H9 (cell line): ENCODE measurements at regions not wholly inside any gene's neighbourhood (a gene's known extent, or its start where the extent isn't known, plus 50 kb on each side); places are given as distances from the start of the nearest gene placed in this dataset.

ENCODE experiments used
- DNase-seq: peaks from one replicate; pipeline ENCODE4 v3.0.0-alpha.2; 2017
- H2AFZ ChIP-seq: one replicate; pipeline ENCODE4 v1.6.1; 2013; ENCODE audit warnings: mild to moderate bottlenecking, low read length, control low read depth, moderate library complexity
- H2AK5ac ChIP-seq: 2 replicates; pipeline ENCODE4 v1.6.1; 2013; ENCODE audit warnings: low read length, control low read depth, mixed read lengths; ENCODE audit not compliant: insufficient read length
- H2BK120ac ChIP-seq: one replicate; pipeline ENCODE4 v1.6.1; 2013; ENCODE audit warnings: low read depth, mild to moderate bottlenecking, low read length, control low read depth, inconsistent platforms; ENCODE audit not compliant: poor library complexity, severe bottlenecking
- H2BK12ac ChIP-seq: 2 replicates; pipeline ENCODE4 v1.6.1; 2013; ENCODE audit warnings: low read length, control low read depth, mixed read lengths, low read depth; ENCODE audit not compliant: insufficient read length
- H2BK15ac ChIP-seq: 2 replicates; pipeline ENCODE4 v1.6.1; 2013; ENCODE audit warnings: low read depth, low read length, control low read depth
- H2BK20ac ChIP-seq: one replicate; pipeline ENCODE4 v1.6.1; 2013; ENCODE audit warnings: low read depth, mild to moderate bottlenecking, low read length, control low read depth, inconsistent platforms; ENCODE audit not compliant: poor library complexity, severe bottlenecking
- H2BK5ac ChIP-seq: 2 replicates; pipeline ENCODE4 v1.6.1; 2013; ENCODE audit warnings: low read length, control low read depth, mixed read lengths; ENCODE audit not compliant: insufficient read length
- H3K14ac ChIP-seq: 2 replicates; pipeline ENCODE4 v1.6.1; 2013; ENCODE audit warnings: low read length, control low read depth; ENCODE audit not compliant: insufficient read depth
- H3K18ac ChIP-seq: 2 replicates; pipeline ENCODE4 v1.6.1; 2013; ENCODE audit warnings: low read depth, mild to moderate bottlenecking, mixed read lengths, low read length, control low read depth; ENCODE audit not compliant: insufficient read length
- H3K23ac ChIP-seq: 2 replicates; pipeline ENCODE4 v1.6.1; 2013; ENCODE audit warnings: low read length, control low read depth, mixed read lengths, low read depth; ENCODE audit not compliant: insufficient read length
- H3K23me2 ChIP-seq: 2 replicates; pipeline ENCODE4 v1.6.1; 2013; ENCODE audit warnings: low read depth, mild to moderate bottlenecking, mixed read lengths, low read length, control low read depth; ENCODE audit not compliant: insufficient read length, poor library complexity, severe bottlenecking
- H3K27ac ChIP-seq: 2 replicates; pipeline ENCODE4 v1.5.1; 2013; ENCODE audit warnings: low read length, control low read depth, mixed read lengths, low read depth; ENCODE audit not compliant: insufficient read length
- H3K27me3 ChIP-seq: 2 replicates; pipeline ENCODE4 v1.6.1; 2013; ENCODE audit warnings: low read length, control low read depth, inconsistent platforms; ENCODE audit not compliant: insufficient read depth
- H3K4ac ChIP-seq: 2 replicates; pipeline ENCODE4 v1.6.1; 2013; ENCODE audit warnings: low read depth, mild to moderate bottlenecking, control low read depth, inconsistent platforms, low read length, moderate library complexity
- H3K4me1 ChIP-seq: 2 replicates; pipeline ENCODE4 v1.6.1; 2013; ENCODE audit warnings: low read length, control low read depth, inconsistent platforms; ENCODE audit not compliant: insufficient read depth
- H3K4me2 ChIP-seq: 2 replicates; pipeline ENCODE4 v1.6.1; 2013; ENCODE audit warnings: low read length, control low read depth, mixed read lengths; ENCODE audit not compliant: insufficient read length, insufficient read depth
- H3K56ac ChIP-seq: 2 replicates; pipeline ENCODE4 v1.6.1; 2013; ENCODE audit warnings: low read depth, mild to moderate bottlenecking, mixed read lengths, low read length, control low read depth; ENCODE audit not compliant: insufficient read length
- H3K79me1 ChIP-seq: 2 replicates; pipeline ENCODE4 v1.6.1; 2013; ENCODE audit warnings: low read depth, mild to moderate bottlenecking, moderate library complexity, low read length, control low read depth, inconsistent platforms; ENCODE audit not compliant: insufficient read depth, poor library complexity, severe bottlenecking
- H3K79me2 ChIP-seq: 2 replicates; pipeline ENCODE4 v1.6.1; 2013; ENCODE audit warnings: low read length, control low read depth, inconsistent platforms; ENCODE audit not compliant: insufficient read depth
- H3K9ac ChIP-seq: 2 replicates; pipeline ENCODE4 v1.6.1; 2013; ENCODE audit warnings: low read length, control low read depth, mixed read lengths; ENCODE audit not compliant: insufficient read length; ENCODE audit errors: extremely low read depth
- H3K9me3 ChIP-seq: one replicate; pipeline ENCODE4 v1.6.1; 2013; ENCODE audit warnings: low read depth, low read length, inconsistent platforms; ENCODE audit not compliant: control insufficient read depth
- H3T11ph ChIP-seq: one replicate; pipeline ENCODE4 v1.6.1; 2013; ENCODE audit warnings: mild to moderate bottlenecking, low read length, control low read depth, inconsistent platforms
- H4K20me1 ChIP-seq: one replicate; pipeline ENCODE4 v1.6.1; 2013; ENCODE audit not compliant: control insufficient read depth, insufficient read length, insufficient read depth
- H4K5ac ChIP-seq: 2 replicates; pipeline ENCODE4 v1.6.1; 2013; ENCODE audit warnings: low read depth, mild to moderate bottlenecking, mixed read lengths, low read length, control low read depth; ENCODE audit not compliant: insufficient read length
- H4K8ac ChIP-seq: replicated peaks from 2 replicates; pipeline ENCODE4 v1.6.1; 2013; ENCODE audit warnings: low read length, control low read depth, mixed read lengths, low read depth; ENCODE audit not compliant: insufficient read length
- H4K91ac ChIP-seq: 2 replicates; pipeline ENCODE4 v1.6.1; 2013; ENCODE audit warnings: low read depth, mild to moderate bottlenecking, moderate library complexity, mixed read lengths, low read length, control low read depth; ENCODE audit not compliant: insufficient read length
- H3K27ac Mint-ChIP-seq, 3 experiments: 2 replicates in 2 of 3; 3 replicates in 1 of 3; pipeline ENCODE4 v1.8.0; 2020 to 2021; ENCODE audit warnings: mixed read lengths in 3 of 3, mild to moderate bottlenecking in 1 of 3, moderate library complexity in 1 of 3
- H3K27me3 Mint-ChIP-seq: 2 replicates; pipeline ENCODE4 v1.8.0; 2021; ENCODE audit warnings: low read depth, mild to moderate bottlenecking, moderate library complexity, mixed read lengths
- H3K36me3 Mint-ChIP-seq, 3 experiments: 2 replicates in 2 of 3; 3 replicates in 1 of 3; pipeline ENCODE4 v1.8.0; 2020 to 2021; ENCODE audit warnings: low read depth in 3 of 3, mixed read lengths in 3 of 3; ENCODE audit not compliant: insufficient read depth in 1 of 3
- H3K4me1 Mint-ChIP-seq, 2 experiments: 2 replicates each; pipeline ENCODE4 v1.8.0; 2020; ENCODE audit warnings: mixed read lengths in 2 of 2
- H3K4me3 Mint-ChIP-seq, 2 experiments: 2 replicates in 1 of 2; 3 replicates in 1 of 2; pipeline ENCODE4 v1.8.0; 2020 to 2021; ENCODE audit warnings: mild to moderate bottlenecking in 2 of 2, mixed read lengths in 2 of 2, moderate library complexity in 1 of 2
- H3K9me3 Mint-ChIP-seq, 2 experiments: 2 replicates in 1 of 2; 3 replicates in 1 of 2; pipeline ENCODE4 v1.8.0; 2020; ENCODE audit warnings: mild to moderate bottlenecking in 2 of 2, mixed read lengths in 2 of 2, moderate library complexity in 1 of 2
- WGBS: extraction: QIAGEN DNeasy Blood & Tissue Kit; methylation state at CpG from one replicate; pipeline ENCODE4 v1.1.7; 2013; ENCODE audit warnings: missing lambda C conversion rate, low lambda C conversion rate, mixed read lengths; ENCODE audit not compliant: insufficient read length; ENCODE audit errors: extremely low coverage; 5-methylcytosine and 5-hydroxymethylcytosine counted together
- TF ChIP-seq, protein P1 (sequence below): fragments of 200-600 bp; sonication (generic); conservative IDR thresholded peaks from 3 replicates; pipeline ENCODE4 v1.8.0; 2021; ENCODE audit warnings: antibody characterized with exemption, mild to moderate bottlenecking

DNA sequence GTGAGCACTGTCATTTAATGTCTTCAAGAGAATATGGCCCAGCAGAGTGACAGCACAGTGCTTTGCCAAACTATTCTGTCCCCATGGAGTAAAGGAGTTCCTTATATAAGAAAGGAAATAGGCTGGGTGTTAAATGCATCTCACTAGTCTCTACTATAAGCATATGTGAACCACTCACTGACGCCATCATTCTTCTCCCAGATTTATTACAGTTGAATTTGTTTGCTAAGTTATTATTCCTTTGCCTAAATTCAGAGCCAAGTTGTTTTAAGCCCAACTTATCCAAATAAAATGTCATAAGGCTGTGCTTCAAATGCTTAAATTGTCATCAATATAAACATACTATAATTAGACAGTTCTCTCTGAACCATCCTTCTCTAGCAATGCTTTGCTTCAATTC is 151.6 kb downstream of the KCNA5 start:
- H3K27ac ChIP-seq: no peak overlapping the region
- no peak overlapping the region for H4K91ac ChIP-seq
- H3T11ph ChIP-seq: no peak overlapping the region
- Mint-ChIP-seq H3K27ac (no peak overlapping the region), H3K4me1 (peaks cover 0 to 4% of the 10 kb centered on the region in 2 experiments; a peak in 1 of 4 replicates), H3K36me3 (no peaks in the 10 kb centered on the region), H3K9me3 (no peaks in the 10 kb centered on the region), H3K27me3 (peaks cover 2% of the 10 kb centered on the region), H3K4me3 (no peak overlapping the region)
- TF ChIP-seq, protein P1, sequence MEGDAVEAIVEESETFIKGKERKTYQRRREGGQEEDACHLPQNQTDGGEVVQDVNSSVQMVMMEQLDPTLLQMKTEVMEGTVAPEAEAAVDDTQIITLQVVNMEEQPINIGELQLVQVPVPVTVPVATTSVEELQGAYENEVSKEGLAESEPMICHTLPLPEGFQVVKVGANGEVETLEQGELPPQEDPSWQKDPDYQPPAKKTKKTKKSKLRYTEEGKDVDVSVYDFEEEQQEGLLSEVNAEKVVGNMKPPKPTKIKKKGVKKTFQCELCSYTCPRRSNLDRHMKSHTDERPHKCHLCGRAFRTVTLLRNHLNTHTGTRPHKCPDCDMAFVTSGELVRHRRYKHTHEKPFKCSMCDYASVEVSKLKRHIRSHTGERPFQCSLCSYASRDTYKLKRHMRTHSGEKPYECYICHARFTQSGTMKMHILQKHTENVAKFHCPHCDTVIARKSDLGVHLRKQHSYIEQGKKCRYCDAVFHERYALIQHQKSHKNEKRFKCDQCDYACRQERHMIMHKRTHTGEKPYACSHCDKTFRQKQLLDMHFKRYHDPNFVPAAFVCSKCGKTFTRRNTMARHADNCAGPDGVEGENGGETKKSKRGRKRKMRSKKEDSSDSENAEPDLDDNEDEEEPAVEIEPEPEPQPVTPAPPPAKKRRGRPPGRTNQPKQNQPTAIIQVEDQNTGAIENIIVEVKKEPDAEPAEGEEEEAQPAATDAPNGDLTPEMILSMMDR: no peak
- no peak overlapping the region for H2AK5ac ChIP-seq
- no peak overlapping the region for H2BK15ac ChIP-seq
- H2BK5ac ChIP-seq: no peak overlapping the region
- no peak overlapping the region for H3K56ac ChIP-seq
- no peaks in the 10 kb centered on the region for H3K79me2 ChIP-seq
- H3K23ac ChIP-seq: no peak overlapping the region
- no peak overlapping the region for H2BK120ac ChIP-seq
- H2BK20ac ChIP-seq: no peak overlapping the region
- no peaks in the 10 kb centered on the region for H3K79me1 ChIP-seq
- no peaks in the 10 kb centered on the region for H3K4me1 ChIP-seq
- no peak overlapping the region for H4K5ac ChIP-seq
- no peak overlapping the region for H2BK12ac ChIP-seq
- H4K20me1 ChIP-seq: no peaks in the 10 kb centered on the region
- no peaks in the 10 kb centered on the region for H3K27me3 ChIP-seq
- WGBS: no CpG with 5 or more reads among the region's 1 CpG
- H3K9ac ChIP-seq: no peak overlapping the region
- no peak overlapping the region for H4K8ac ChIP-seq
- DNase-seq: no peak
- H2AFZ ChIP-seq: no peak overlapping the region
- no peak overlapping the region for H3K18ac ChIP-seq
- no peak overlapping the region for H3K14ac ChIP-seq
- no peak overlapping the region for H3K4me2 ChIP-seq
- no peaks in the 10 kb centered on the region for H3K23me2 ChIP-seq
- H3K9me3 ChIP-seq: no peaks in the 10 kb centered on the region
- no peak overlapping the region for H3K4ac ChIP-seq
